Ishikawa (cell line): ENCODE measurements at regions not wholly inside any gene's neighbourhood (a gene's known extent, or its start where the extent isn't known, plus 50 kb on each side); places are given as distances from the start of the nearest gene placed in this dataset.

Source experiments
- CEBPB ChIP-seq: IDR thresholded peaks from 2 replicates; pipeline ENCODE4 v1.6.1; 2012
- CREB1 ChIP-seq: IDR thresholded peaks from 2 replicates; pipeline ENCODE4 v1.6.1; 2012; ENCODE audit warnings: low read depth
- EP300 ChIP-seq: IDR thresholded peaks from 2 replicates; pipeline ENCODE4 v1.6.1; 2012; ENCODE audit warnings: borderline replicate concordance
- MAX ChIP-seq: IDR thresholded peaks from 2 replicates; pipeline ENCODE4 v1.6.1; 2012
- NFIC ChIP-seq: IDR thresholded peaks from 2 replicates; pipeline ENCODE4 v1.6.1; 2012
- REST ChIP-seq: IDR thresholded peaks from 2 replicates; pipeline ENCODE4 v1.6.1; 2012; ENCODE audit warnings: low read depth, mild to moderate bottlenecking
- TAF1 ChIP-seq: IDR thresholded peaks from 2 replicates; pipeline ENCODE4 v1.6.1; 2012; ENCODE audit warnings: low read depth, mild to moderate bottlenecking
- TCF12 ChIP-seq: IDR thresholded peaks from 2 replicates; pipeline ENCODE4 v1.6.1; 2012; ENCODE audit warnings: low read depth
- TEAD4 ChIP-seq: IDR thresholded peaks from 2 replicates; pipeline ENCODE4 v1.6.1; 2012
- YY1 ChIP-seq: IDR thresholded peaks from 2 replicates; pipeline ENCODE4 v1.6.1; 2012; ENCODE audit warnings: low read depth

- TF ChIP-seq NFIC (no peak), CEBPB (no peak), MAX (no peak), TEAD4 (no peak), TAF1 (no peak), YY1 (no peak), REST (no peak), EP300 (no peak), CREB1 (no peak), TCF12 (no peak)
Measured at GRCh38 chr9:23117616-23118015, 671.0 kb downstream of the DMRTA1 start.
